H1 (cell line): ENCODE measurements at regions not wholly inside any gene's neighbourhood (a gene's known extent, or its start where the extent isn't known, plus 50 kb on each side); places are given as distances from the start of the nearest gene placed in this dataset. TPM values are rescaled to one million over a fixed set of nuclear protein-coding genes. Genes with fewer than 3 reads are reported as not detected.

ENCODE experiments used
- small RNA-seq: library from polyadenylated mRNA; stranded (forward); fragments of <200 nt; extraction: miRNeasy Mini kit (QIAGEN cat#:217004); gene quantifications from one replicate; pipeline ENCODE3, GENCODE V24; 2013; ENCODE audit not compliant: insufficient read depth

Small RNA genes in the stretch of these regions (small RNA-seq; reads per million reads assigned to genes)
- gene AL445264.1 (not detected), gene RNU6-54P (not detected)
